GM12874 (cell line): ENCODE measurements at regions not wholly inside any gene's neighbourhood (a gene's known extent, or its start where the extent isn't known, plus 50 kb on each side); places are given as distances from the start of the nearest gene placed in this dataset.

Experiments used
- CTCF ChIP-seq: IDR thresholded peaks from 2 replicates; pipeline ENCODE4 v1.5.1; 2011; ENCODE audit warnings: low read depth, mild to moderate bottlenecking, control low read depth, low read length, moderate library complexity; ENCODE audit not compliant: insufficient read depth

- no peak for TF ChIP-seq CTCF
These were observed 76.8 kb upstream of the GATA5 start for GRCh38 chr20:62552613-62553012.

DNA sequence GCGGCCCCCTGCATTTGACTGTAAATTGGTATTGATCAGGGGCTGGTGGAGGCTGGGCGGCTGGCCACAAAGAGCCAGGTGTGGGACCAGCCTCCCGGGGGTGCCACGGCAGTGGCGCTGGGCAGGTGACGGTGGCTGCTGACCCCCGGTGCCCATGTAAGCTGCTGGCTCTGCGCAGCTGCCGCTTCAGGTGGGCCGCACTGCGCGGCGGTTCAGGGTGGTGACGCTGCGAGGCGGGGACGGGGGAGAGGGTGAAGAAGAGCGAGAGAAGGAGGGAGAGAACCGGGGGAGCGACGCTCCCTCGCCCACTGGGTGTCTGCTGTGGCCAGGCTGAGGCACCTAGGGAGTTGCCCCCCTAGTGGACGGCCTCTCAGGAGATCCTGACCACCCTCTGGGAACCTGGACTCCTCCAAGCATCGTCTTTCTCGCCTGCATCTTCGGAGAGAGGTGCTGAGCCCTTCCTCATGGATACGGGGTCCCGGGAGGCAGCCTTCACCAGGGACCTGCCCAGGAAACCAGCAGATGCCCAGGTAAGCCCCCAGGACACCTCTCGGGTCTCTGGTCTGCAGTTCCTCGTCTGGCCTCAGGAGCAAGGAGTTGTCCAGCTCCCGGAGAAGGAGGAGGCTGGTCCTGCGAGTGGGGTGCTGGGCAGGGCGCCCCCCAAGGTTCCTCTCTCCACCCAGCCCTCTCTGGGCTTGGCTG lies 77.5 kb upstream of the GATA5 start:
- no peak for TF ChIP-seq CTCF

GRCh38 chr20:62553838-62554161 lies 78.0 kb upstream of the GATA5 start:
- no peak for TF ChIP-seq CTCF

- TF ChIP-seq CTCF = no peak
These were observed 78.6 kb upstream of the GATA5 start for GRCh38 chr20:62554214-62554897.

DNA sequence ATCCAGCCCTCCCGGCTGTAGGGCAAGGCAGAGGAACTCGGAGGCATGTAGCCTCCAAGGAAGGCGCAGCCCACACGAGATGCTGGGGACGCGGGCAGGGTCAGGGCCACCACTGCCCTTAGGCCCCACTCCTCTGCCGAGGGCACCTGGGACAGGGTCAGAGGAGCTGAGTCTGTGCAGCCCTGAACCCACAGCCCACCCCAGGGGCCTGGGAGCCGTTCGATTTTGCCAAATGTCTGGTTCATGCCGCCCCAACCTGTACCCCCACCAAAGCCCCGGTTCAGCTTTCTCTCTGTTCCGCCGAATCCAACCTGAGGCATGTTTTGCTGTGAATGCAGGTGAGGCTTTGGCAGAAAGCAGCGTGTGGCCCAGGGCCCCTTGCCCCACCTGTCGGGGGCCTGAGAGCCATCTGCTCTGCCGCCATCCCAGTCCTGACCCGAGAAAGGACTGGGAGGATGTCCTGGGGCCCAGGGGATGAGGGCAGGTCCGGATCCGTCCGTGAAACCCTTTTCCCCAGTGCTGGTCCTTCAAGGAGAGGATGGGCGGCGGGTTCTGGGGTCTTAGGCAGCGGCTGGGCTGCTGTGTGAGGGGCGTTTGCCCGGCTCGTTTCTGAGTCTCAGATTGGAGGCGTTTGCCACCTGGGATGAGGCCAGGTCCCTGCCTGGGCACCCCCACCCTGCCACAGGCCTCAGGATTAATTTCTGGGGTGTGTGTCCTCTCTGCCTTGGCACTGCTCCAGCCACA lies 79.3 kb upstream of the GATA5 start:
- TF ChIP-seq CTCF = no peak

DNA sequence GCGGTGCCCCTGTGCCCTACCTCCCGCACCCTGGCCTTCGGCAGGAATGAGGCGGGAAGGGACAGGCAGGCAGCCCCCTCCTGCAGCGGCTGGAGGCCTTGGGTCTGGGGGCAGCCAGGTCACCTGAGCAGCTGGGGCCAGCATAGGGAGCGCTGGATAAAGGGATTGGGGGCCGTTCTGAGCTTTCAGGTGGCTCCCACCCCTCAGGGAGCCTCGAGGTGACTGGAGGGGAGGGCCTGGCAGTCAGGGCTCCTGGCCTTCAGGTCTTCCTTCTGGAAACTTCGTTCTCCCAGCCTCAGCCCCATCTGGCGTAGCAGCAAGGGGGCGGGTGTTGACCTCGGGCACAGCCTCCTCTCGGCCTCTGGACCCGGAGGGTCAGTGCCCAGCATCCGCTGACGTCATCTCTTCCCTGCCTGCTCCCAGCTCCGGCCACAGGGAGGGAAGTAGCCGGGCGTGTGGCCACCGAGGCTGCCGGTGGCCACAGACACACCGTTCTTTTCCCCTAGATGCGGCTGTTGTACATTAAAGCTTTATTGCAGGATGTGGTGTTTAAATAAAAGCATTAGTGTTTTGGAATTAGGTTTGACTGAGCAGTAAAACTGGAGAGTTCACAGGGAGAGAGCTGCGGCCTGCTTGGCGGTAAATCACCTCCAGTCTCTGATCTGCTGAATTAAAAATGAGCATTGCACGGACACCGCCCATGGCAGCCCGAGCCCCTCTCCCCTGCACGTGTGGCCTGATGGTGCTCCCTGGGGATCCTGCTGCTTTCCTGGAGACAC lies 80.0 kb upstream of the GATA5 start:
- no peak for TF ChIP-seq CTCF

- TF ChIP-seq CTCF = no peak
These were observed 81.7 kb upstream of the GATA5 start for GRCh38 chr20:62557462-62557861.
